ENCODE measurements at regions not wholly inside any gene's neighbourhood (a gene's known extent, or its start where the extent isn't known, plus 50 kb on each side); places are given as distances from the start of the nearest gene placed in this dataset.

DNA sequence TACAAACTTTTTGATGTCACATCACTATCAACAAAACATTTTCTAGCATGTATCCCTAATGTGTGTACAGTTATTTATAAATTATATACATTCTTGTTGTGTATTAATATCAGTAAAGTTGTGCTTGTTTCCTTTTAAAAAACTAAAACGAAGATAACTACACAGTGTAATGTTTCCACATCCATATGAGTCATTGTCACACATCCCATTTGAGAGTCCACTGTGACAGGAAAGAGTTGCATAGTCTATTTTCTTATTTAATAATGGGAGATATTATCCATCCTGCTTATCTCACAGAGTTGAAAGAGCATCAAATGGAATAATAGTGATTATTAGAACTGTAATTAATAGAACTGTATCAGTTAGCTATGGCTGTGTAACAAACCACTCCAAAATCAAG is 434.0 kb upstream of the CLINT1 start:
- Histone ChIP-seq H3K27me3 (no peaks in the 10 kb centered on the region), H3K4me1 (replicated peaks in 1 of 2) (no peaks in the 10 kb centered on the region), H3K36me3 (replicated peaks in 1 of 2) (no peaks in the 10 kb centered on the region), H3K27ac (no peak overlapping the region), H3K4me3 (no peak overlapping the region), H3K9me3 (replicated peaks in 1 of 3) (peaks cover 0 to 9% (median 0%) of the 10 kb centered on the region in 3 donors)
- no peak for DNase-seq
- intact Hi-C loops (cut with DNase I), result no loop called here
- WGBS, 4 donors, result 57 to 75% (median 66%) methylated on average over 1 of the region's 1 CpG
- TF ChIP-seq, protein P1, sequence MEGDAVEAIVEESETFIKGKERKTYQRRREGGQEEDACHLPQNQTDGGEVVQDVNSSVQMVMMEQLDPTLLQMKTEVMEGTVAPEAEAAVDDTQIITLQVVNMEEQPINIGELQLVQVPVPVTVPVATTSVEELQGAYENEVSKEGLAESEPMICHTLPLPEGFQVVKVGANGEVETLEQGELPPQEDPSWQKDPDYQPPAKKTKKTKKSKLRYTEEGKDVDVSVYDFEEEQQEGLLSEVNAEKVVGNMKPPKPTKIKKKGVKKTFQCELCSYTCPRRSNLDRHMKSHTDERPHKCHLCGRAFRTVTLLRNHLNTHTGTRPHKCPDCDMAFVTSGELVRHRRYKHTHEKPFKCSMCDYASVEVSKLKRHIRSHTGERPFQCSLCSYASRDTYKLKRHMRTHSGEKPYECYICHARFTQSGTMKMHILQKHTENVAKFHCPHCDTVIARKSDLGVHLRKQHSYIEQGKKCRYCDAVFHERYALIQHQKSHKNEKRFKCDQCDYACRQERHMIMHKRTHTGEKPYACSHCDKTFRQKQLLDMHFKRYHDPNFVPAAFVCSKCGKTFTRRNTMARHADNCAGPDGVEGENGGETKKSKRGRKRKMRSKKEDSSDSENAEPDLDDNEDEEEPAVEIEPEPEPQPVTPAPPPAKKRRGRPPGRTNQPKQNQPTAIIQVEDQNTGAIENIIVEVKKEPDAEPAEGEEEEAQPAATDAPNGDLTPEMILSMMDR (IDR thresholded peaks at IDR 0.05), result no peak
- no peak for TF ChIP-seq POLR2A (IDR thresholded peaks at IDR 0.05)

- Histone ChIP-seq H3K27me3 (no peaks in the 10 kb centered on the region), H3K36me3 (replicated peaks in 1 of 2) (no peaks in the 10 kb centered on the region), H3K9me3 (replicated peaks in 1 of 3) (peaks cover 0 to 4% (median 0%) of the 10 kb centered on the region in 3 donors), H3K4me3 (no peak overlapping the region), H3K27ac (no peak overlapping the region), H3K4me1 (replicated peaks in 1 of 2) (no peaks in the 10 kb centered on the region)
- TF ChIP-seq POLR2A (IDR thresholded peaks at IDR 0.05), result no peak
- TF ChIP-seq, protein P1 (IDR thresholded peaks at IDR 0.05), result no peak
- intact Hi-C loops (cut with DNase I), result no loop called here
- WGBS, 4 donors, result 85 to 95% (median 86%) methylated on average over 1 of the region's 1 CpG
- no peak for DNase-seq
These were observed 431.0 kb upstream of the CLINT1 start for GRCh38 chr5:158289967-158290366.

DNA sequence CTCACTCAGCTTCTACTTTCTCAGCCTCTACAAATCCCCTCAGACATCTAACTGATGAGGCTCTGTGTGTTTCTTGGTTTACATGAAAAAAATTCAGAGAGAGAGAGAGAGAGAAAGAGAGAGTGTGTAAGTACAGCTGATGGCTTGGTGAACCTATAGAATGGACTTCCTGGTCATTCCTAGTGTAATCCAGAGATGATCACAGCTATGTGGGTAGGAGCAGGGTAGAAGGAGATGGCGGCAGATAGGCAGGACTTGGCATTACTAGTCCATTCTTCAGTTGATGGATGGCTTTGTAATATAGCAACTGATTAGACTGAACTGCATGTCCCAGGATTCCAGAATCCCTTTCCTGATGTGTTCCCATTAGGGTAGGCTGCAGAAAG is 429.3 kb upstream of the CLINT1 start:
- intact Hi-C loops (cut with DNase I), result no loop called here
- no peak overlapping the region for H3K27ac ChIP-seq

DNA sequence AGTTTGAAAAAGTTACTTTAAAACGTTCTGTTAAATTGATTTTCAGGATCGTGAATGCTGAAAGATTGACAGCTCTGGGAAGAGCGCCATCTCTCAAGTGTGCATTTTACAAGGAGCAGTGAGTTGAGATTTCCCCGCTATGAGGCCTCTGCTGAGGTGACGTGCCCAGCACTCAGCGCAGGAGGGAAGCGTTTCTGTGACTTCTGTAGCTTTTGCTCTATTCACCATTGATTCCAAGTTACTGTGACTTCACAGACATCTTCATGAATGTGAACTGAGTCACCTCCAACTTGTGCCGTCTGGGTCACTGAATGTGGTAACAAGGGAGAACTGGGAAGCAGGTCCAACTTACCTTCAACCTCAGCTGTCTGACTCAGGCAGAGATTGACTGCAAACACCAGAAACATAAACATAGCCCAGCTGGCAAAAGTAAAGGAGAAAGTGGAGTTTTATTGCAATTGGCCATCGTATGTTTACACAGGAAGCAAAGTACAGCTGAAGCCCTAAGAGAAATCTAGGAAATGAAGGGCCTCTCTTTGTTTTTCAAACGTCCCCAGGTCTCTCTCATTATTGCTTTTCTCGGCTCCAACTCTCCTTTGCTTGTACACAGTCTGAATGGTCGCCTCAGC is 428.8 kb upstream of the CLINT1 start:
- Histone ChIP-seq H3K4me3 (no peak overlapping the region), H3K27me3 (no peaks in the 10 kb centered on the region), H3K36me3 (replicated peaks in 1 of 2) (no peaks in the 10 kb centered on the region), H3K27ac (no peak overlapping the region), H3K4me1 (replicated peaks in 1 of 2) (no peaks in the 10 kb centered on the region), H3K9me3 (replicated peaks in 1 of 3) (no peaks in the 10 kb centered on the region)
- 59 to 64% (median 62%) methylated on average over 12 of the region's 12 CpGs for WGBS, 4 donors
- intact Hi-C loops (cut with DNase I), result no loop called here
- no peak for TF ChIP-seq POLR2A (IDR thresholded peaks at IDR 0.05)
- TF ChIP-seq, protein P1 (IDR thresholded peaks at IDR 0.05), result no peak
- DNase-seq, result no peak

More for the DNA sequence above, 429.3 kb upstream of the CLINT1 start:
- no peaks in the 10 kb centered on the region for H3K27me3 ChIP-seq
- H3K9me3 ChIP-seq (replicated peaks in 1 of 3), result no peaks in the 10 kb centered on the region
- DNase-seq, result no peak
- 52 to 100% (median 89%) methylated on average over 1 of the region's 1 CpG for whole genome bisulfite sequencing, 4 donors
- no peaks in the 10 kb centered on the region for H3K4me1 ChIP-seq (replicated peaks in 1 of 2)
- H3K36me3 ChIP-seq (replicated peaks in 1 of 2), result no peaks in the 10 kb centered on the region
- no peak overlapping the region for H3K4me3 ChIP-seq
- TF ChIP-seq POLR2A (IDR thresholded peaks at IDR 0.05), result no peak
- TF ChIP-seq, protein P1 (IDR thresholded peaks at IDR 0.05), result no peak

Measured in adrenal gland (tissue), 9 donors.